SK-N-SH (cell line): ENCODE measurements at regions not wholly inside any gene's neighbourhood (a gene's known extent, or its start where the extent isn't known, plus 50 kb on each side); places are given as distances from the start of the nearest gene placed in this dataset.

ENCODE experiments used
- ELF1 ChIP-seq: IDR thresholded peaks from 2 replicates; pipeline ENCODE4 v1.4.0; 2012
- EP300 ChIP-seq, 2 experiments: IDR thresholded peaks; 2 replicates each; pipeline versions ENCODE4 v1.4.0 to v1.6.1; 2012; ENCODE audit warnings: borderline replicate concordance in 1 of 2, low read depth in 1 of 2, low read length in 1 of 2
- RCOR1 ChIP-seq: fragments of 150-350 bp; IDR thresholded peaks from 2 replicates; pipeline ENCODE4 v1.6.1; 2017; ENCODE audit warnings: antibody characterized with exemption, low read length
- RXRA ChIP-seq: IDR thresholded peaks from 2 replicates; pipeline ENCODE4 v1.4.0; 2012; ENCODE audit warnings: low read depth, mild to moderate bottlenecking, borderline replicate concordance
- SIN3A ChIP-seq: IDR thresholded peaks from 2 replicates; pipeline ENCODE4 v1.6.1; 2012; ENCODE audit warnings: low read depth, mild to moderate bottlenecking, low read length, moderate library complexity, borderline replicate concordance
- TF ChIP-seq, protein P1 (sequence below): fragments of 200-600 bp; sonication (generic); IDR thresholded peaks from 2 replicates; pipeline ENCODE4 v1.6.1; 2017; ENCODE audit warnings: antibody characterized with exemption, mild to moderate bottlenecking, moderate library complexity

DNA sequence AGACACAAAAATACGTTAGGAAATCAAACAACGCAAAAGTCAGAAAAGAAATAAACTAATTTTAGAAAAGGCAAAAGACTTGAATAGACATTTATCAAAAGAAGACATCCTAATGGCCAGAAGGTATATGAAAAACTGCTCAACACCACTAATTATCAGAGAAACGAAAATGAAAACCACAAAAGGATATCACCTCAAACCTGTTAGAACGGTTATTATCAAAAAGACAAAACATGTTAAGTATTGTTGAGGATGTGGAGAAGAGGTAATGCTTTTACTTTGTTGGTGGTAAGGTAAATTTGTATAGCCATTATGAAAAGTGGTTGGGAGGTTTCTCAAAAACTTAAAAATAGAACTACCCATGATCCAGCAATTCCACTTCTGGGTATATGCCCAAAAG is 230.0 kb upstream of the RGMB start:
- TF ChIP-seq SIN3A, result no peak
- TF ChIP-seq RXRA, result no peak
- TF ChIP-seq, protein P1, sequence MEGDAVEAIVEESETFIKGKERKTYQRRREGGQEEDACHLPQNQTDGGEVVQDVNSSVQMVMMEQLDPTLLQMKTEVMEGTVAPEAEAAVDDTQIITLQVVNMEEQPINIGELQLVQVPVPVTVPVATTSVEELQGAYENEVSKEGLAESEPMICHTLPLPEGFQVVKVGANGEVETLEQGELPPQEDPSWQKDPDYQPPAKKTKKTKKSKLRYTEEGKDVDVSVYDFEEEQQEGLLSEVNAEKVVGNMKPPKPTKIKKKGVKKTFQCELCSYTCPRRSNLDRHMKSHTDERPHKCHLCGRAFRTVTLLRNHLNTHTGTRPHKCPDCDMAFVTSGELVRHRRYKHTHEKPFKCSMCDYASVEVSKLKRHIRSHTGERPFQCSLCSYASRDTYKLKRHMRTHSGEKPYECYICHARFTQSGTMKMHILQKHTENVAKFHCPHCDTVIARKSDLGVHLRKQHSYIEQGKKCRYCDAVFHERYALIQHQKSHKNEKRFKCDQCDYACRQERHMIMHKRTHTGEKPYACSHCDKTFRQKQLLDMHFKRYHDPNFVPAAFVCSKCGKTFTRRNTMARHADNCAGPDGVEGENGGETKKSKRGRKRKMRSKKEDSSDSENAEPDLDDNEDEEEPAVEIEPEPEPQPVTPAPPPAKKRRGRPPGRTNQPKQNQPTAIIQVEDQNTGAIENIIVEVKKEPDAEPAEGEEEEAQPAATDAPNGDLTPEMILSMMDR, result no peak
- TF ChIP-seq ELF1, result no peak
- no peak for TF ChIP-seq RCOR1
- TF ChIP-seq EP300 (IDR thresholded peaks at IDR 0.05; ENCODE audit: borderline replicate concordance in 1 of 2, low read depth in 1 of 2, low read length in 1 of 2), result no peak
